ENCODE measurements at regions not wholly inside any gene's neighbourhood (a gene's known extent, or its start where the extent isn't known, plus 50 kb on each side); places are given as distances from the start of the nearest gene placed in this dataset.

DNA sequence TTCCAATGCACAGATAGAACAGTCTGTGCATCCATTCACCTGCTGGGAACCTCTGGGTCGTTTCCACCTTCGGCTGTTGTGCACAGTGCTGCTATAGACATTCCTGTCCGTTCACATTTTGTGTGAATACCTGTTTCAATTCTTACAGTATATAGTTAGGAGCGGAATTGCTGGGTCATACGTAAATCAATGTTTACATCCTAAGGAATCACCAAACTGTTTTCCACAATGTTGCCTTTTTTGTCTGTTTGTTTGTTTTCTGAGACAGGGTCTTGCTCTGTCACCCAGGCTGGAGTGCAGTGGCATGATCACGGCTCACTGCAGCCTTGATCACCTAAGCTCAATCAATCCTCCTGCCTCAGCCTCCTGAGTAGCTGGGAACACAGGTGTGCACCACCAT is 158.3 kb downstream of the CRYBB2 start:
- peaks cover 2% of the 10 kb centered on the region for H3K4me1 ChIP-seq (ENCODE audit: control insufficient read depth, insufficient read depth, low read length)
- no peak overlapping the region for H3K27ac ChIP-seq (ENCODE audit: insufficient read depth, low read depth, low read length, poor library complexity, severe bottlenecking)
- peaks cover 8% of the 10 kb centered on the region for H3K36me3 ChIP-seq (ENCODE audit: control insufficient read depth, insufficient read depth, low read length)
- no peaks in the 10 kb centered on the region for H3K27me3 ChIP-seq (ENCODE audit: control insufficient read depth, insufficient read depth, low read length, poor library complexity, severe bottlenecking)
- H3K4me3 ChIP-seq (ENCODE audit: insufficient read depth, low read depth, low read length) = no peak overlapping the region
- WGBS, 2 experiments = 93 to 94% methylated on average over 6 of the region's 6 CpGs
- no peaks in the 10 kb centered on the region for H3K9me3 ChIP-seq (ENCODE audit: control insufficient read depth, low read length)

DNA sequence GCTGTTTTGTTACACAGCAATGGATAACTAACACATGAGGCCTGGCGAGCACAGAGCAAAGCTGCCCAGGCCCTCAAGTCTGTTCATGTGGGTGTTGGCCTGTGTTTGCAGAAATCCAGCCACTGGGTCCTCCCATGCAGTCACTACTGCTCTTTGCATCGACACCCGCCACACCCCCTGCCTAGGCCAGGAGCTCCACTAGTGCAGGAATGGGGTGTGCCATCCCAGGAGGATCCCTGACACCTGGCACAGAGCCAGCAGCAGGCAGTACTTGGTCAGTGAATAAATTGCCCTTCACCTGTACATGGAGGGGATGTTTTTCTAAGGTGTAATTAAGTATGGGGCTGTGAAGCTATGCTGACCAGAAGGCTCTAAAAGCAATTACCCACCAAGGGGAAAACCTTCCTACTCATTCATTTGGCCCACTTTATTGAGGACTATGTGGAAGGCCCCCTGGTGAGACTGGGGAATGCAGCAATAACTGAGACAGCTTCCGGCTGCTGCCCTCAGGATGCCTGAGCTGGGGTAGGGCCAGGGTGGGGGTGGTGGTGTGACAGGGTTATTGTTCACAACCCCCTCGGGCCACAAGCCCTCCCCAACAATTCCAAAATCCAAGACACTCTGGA is 160.8 kb downstream of the CRYBB2 start:
- peaks cover 8% of the 10 kb centered on the region for H3K36me3 ChIP-seq (ENCODE audit: control insufficient read depth, insufficient read depth, low read length)
- H3K9me3 ChIP-seq (ENCODE audit: control insufficient read depth, low read length) = no peaks in the 10 kb centered on the region
- 90 to 96% methylated on average over 5 of the region's 5 CpGs for WGBS, 2 experiments
- H3K27ac ChIP-seq (ENCODE audit: insufficient read depth, low read depth, low read length, poor library complexity, severe bottlenecking) = no peak overlapping the region
- H3K27me3 ChIP-seq (ENCODE audit: control insufficient read depth, insufficient read depth, low read length, poor library complexity, severe bottlenecking) = no peaks in the 10 kb centered on the region
- H3K4me3 ChIP-seq (ENCODE audit: insufficient read depth, low read depth, low read length) = no peak overlapping the region
- peaks cover 19% of the 10 kb centered on the region for H3K4me1 ChIP-seq (ENCODE audit: control insufficient read depth, insufficient read depth, low read length)

DNA sequence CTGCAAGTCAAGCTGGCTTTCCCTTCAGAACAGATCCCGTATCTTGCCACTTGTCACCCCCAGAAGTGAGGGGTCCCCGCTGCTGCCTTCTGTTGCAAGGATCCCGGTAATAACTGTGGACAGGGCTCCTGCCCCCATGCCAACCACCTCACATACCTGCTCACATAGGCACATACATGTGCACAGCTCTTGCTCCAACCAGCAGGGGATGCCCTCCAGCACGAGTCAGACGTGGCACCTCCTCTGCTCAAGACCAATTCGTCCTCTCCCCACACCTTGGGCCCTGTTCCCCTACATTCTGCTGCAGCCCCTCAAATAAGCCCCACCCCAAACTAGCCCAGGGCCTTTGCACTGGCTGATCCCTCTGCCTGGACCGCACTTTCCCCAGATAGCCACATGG is 163.3 kb downstream of the CRYBB2 start:
- Histone ChIP-seq H3K27ac (ENCODE audit: insufficient read depth, low read depth, low read length, poor library complexity, severe bottlenecking) (no peak overlapping the region), H3K27me3 (ENCODE audit: control insufficient read depth, insufficient read depth, low read length, poor library complexity, severe bottlenecking) (no peaks in the 10 kb centered on the region), H3K36me3 (ENCODE audit: control insufficient read depth, insufficient read depth, low read length) (peaks cover 8% of the 10 kb centered on the region), H3K4me3 (ENCODE audit: insufficient read depth, low read depth, low read length) (no peak overlapping the region), H3K9me3 (ENCODE audit: control insufficient read depth, low read length) (no peaks in the 10 kb centered on the region), H3K4me1 (ENCODE audit: control insufficient read depth, insufficient read depth, low read length) (peaks cover 22% of the 10 kb centered on the region)
- 84 to 88% methylated on average over 7 of the region's 7 CpGs for WGBS, 2 experiments

DNA sequence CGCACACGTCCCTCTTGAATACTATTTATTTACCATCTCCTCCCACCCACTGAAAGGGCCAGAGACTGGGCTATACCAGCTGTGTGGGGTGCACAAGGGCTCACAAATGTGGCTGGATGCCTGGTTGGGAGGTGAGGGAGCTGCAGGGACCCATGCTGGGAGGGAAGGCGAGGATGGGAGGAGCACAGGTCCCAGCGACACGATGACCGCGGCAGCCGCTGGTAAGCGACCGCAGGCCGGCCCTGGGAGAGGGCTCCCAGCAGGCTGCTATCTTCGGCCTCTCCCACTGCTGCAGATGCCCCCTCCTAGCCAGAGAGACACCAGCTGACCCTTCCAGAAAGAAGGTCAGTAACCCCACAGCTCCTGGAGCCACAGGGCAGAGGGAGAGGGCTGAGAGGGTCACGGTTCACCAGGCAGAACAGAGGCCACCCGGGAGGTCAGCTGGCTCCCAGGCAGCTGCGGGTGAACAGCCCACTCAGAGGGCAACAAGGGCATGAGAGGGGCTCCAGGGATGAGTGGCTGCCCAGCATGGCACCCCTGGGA is 163.9 kb downstream of the CRYBB2 start:
- no peaks in the 10 kb centered on the region for H3K27me3 ChIP-seq (ENCODE audit: control insufficient read depth, insufficient read depth, low read length, poor library complexity, severe bottlenecking)
- H3K36me3 ChIP-seq (ENCODE audit: control insufficient read depth, insufficient read depth, low read length) = peaks cover 8% of the 10 kb centered on the region
- H3K27ac ChIP-seq (ENCODE audit: insufficient read depth, low read depth, low read length, poor library complexity, severe bottlenecking) = peak overlapping the region; percentile 16
- no peak overlapping the region for H3K4me3 ChIP-seq (ENCODE audit: insufficient read depth, low read depth, low read length)
- no peaks in the 10 kb centered on the region for H3K9me3 ChIP-seq (ENCODE audit: control insufficient read depth, low read length)
- WGBS, 2 experiments = 43 to 47% methylated on average over 15 of the region's 15 CpGs
- H3K4me1 ChIP-seq (ENCODE audit: control insufficient read depth, insufficient read depth, low read length) = peaks cover 22% of the 10 kb centered on the region

DNA sequence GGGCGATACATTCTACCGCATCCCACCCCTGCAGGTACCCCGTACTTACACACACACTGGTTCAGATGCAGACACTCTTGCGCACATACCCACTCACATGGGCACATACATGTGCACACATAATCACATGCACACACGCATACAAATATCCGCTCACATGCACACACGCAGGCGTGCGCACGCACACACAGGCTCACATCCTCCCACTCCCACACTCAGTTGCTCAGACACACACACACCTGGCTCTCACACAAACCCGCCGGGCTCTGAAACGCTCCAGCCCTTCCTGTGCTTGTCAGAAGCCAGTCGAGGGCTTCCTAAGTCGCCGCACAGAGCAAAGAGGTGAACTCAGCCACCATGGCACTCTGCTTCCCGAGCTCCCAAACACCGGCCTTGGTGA is 164.5 kb downstream of the CRYBB2 start:
- no peak overlapping the region for H3K4me3 ChIP-seq (ENCODE audit: insufficient read depth, low read depth, low read length)
- WGBS, 2 experiments = 90 to 91% methylated on average over 18 of the region's 18 CpGs
- no peaks in the 10 kb centered on the region for H3K9me3 ChIP-seq (ENCODE audit: control insufficient read depth, low read length)
- H3K36me3 ChIP-seq (ENCODE audit: control insufficient read depth, insufficient read depth, low read length) = peaks cover 8% of the 10 kb centered on the region
- peak overlapping the region; percentile 16 for H3K27ac ChIP-seq (ENCODE audit: insufficient read depth, low read depth, low read length, poor library complexity, severe bottlenecking)
- no peaks in the 10 kb centered on the region for H3K27me3 ChIP-seq (ENCODE audit: control insufficient read depth, insufficient read depth, low read length, poor library complexity, severe bottlenecking)
- peaks cover 27% of the 10 kb centered on the region for H3K4me1 ChIP-seq (ENCODE audit: control insufficient read depth, insufficient read depth, low read length)

DNA sequence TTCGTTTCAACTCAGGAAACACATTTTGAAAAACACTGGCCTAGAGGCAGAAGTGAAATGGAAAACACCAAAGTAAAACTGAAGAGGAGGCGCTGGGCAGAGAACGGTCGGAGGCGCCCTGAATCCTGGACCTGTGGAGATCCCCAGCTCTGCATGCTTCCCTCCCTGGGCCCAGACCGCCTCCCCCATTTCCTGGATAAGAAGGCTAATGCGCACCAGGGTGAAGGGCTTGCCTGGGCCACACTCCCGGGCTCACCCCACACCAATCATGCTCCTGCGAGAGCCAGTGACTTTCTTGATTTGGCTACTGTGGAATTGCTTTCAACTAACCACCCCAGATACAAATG is 167.1 kb downstream of the CRYBB2 start:
- H3K4me1 ChIP-seq (ENCODE audit: control insufficient read depth, insufficient read depth, low read length) = peaks cover 32% of the 10 kb centered on the region
- no peaks in the 10 kb centered on the region for H3K36me3 ChIP-seq (ENCODE audit: control insufficient read depth, insufficient read depth, low read length)
- H3K9me3 ChIP-seq (ENCODE audit: control insufficient read depth, low read length) = no peaks in the 10 kb centered on the region
- H3K27me3 ChIP-seq (ENCODE audit: control insufficient read depth, insufficient read depth, low read length, poor library complexity, severe bottlenecking) = no peaks in the 10 kb centered on the region
- H3K27ac ChIP-seq (ENCODE audit: insufficient read depth, low read depth, low read length, poor library complexity, severe bottlenecking) = no peak overlapping the region
- 82 to 83% methylated on average over 9 of the region's 9 CpGs for WGBS, 2 experiments
- H3K4me3 ChIP-seq (ENCODE audit: insufficient read depth, low read depth, low read length) = no peak overlapping the region

DNA sequence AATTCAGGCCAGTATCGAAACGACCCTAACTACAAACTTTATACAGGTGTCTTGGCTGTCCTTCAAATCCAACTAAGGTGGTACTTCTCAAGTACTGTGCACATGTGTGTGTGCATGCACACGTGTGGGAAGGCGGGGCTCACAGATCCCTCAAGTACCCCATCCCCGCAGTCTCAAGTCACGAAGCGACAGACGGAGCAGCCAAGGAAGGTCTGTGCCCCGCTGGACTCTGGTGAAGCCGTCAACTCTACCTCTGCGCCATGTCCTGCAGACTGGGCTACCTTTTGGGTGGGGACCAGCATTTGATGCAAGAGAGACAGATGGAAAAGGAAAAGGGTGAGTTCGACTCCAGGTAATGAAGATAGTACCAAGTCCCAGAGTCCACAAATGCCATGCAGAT is 169.0 kb downstream of the CRYBB2 start:
- no peak overlapping the region for H3K27ac ChIP-seq (ENCODE audit: insufficient read depth, low read depth, low read length, poor library complexity, severe bottlenecking)
- H3K27me3 ChIP-seq (ENCODE audit: control insufficient read depth, insufficient read depth, low read length, poor library complexity, severe bottlenecking) = no peaks in the 10 kb centered on the region
- H3K36me3 ChIP-seq (ENCODE audit: control insufficient read depth, insufficient read depth, low read length) = no peaks in the 10 kb centered on the region
- WGBS, 2 experiments = 95 to 97% methylated on average over 12 of the region's 12 CpGs
- no peak overlapping the region for H3K4me3 ChIP-seq (ENCODE audit: insufficient read depth, low read depth, low read length)
- H3K4me1 ChIP-seq (ENCODE audit: control insufficient read depth, insufficient read depth, low read length) = peaks cover 23% of the 10 kb centered on the region
- no peaks in the 10 kb centered on the region for H3K9me3 ChIP-seq (ENCODE audit: control insufficient read depth, low read length)

DNA sequence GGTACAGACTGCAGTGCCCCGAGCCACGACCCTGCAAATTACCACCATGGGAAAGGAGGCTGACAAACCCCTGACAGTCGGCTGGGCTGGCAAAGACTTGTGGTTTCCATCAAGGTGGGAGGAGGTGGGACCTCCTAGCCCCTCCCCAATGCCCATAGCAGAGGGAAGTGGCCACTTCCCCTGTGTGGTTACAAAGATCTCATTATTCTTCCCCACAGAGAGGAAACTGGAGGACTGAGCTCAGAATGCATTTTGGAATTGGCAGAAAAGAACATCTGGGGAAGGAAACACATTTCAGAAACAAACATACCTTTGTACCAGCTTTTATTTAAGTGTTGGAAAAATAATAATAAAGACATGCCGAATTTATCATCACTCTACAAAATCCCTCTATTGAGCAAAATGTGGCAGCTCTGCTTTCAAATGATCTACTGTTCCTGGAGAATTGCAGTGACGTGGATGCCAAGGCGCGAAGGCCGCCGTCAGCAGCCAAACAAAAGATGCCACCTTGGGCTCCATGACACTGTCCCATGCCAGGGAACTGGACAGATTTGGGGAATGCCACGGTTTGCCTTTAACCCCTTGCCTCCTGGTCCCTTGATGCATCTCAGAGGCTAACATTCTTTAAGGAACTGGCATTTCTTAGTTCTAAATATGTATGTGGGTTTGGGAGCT is 169.6 kb downstream of the CRYBB2 start:
- H3K4me1 ChIP-seq (ENCODE audit: control insufficient read depth, insufficient read depth, low read length) = peaks cover 17% of the 10 kb centered on the region
- H3K27ac ChIP-seq (ENCODE audit: insufficient read depth, low read depth, low read length, poor library complexity, severe bottlenecking) = no peak overlapping the region
- no peaks in the 10 kb centered on the region for H3K36me3 ChIP-seq (ENCODE audit: control insufficient read depth, insufficient read depth, low read length)
- WGBS, 2 experiments = 84 to 85% methylated on average over 10 of the region's 10 CpGs
- no peaks in the 10 kb centered on the region for H3K9me3 ChIP-seq (ENCODE audit: control insufficient read depth, low read length)
- H3K27me3 ChIP-seq (ENCODE audit: control insufficient read depth, insufficient read depth, low read length, poor library complexity, severe bottlenecking) = no peaks in the 10 kb centered on the region
- no peak overlapping the region for H3K4me3 ChIP-seq (ENCODE audit: insufficient read depth, low read depth, low read length)

DNA sequence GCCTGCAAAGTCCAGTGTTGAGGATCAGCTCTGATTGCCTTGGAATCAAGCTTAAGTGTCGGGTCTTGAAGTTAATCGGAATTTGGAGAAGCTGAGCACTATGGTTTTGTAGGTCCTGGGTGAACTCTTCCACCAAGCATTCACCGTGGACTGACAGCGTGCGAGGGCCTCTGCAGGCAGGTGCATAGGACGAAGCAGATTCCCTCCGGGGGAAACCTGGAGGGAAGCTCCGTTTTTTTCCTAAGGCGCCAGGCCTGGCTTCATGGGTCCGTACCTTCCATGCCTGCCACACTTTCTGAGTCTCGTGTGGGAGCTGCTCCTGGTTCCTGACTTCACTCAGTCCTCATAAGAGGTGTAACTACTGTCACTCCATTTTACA is 170.1 kb downstream of the CRYBB2 start:
- 89% methylated on average over 11 of the region's 11 CpGs for WGBS, 2 experiments
- Histone ChIP-seq H3K4me1 (ENCODE audit: control insufficient read depth, insufficient read depth, low read length) (peaks cover 13% of the 10 kb centered on the region), H3K4me3 (ENCODE audit: insufficient read depth, low read depth, low read length) (no peak overlapping the region), H3K27me3 (ENCODE audit: control insufficient read depth, insufficient read depth, low read length, poor library complexity, severe bottlenecking) (no peaks in the 10 kb centered on the region), H3K9me3 (ENCODE audit: control insufficient read depth, low read length) (no peaks in the 10 kb centered on the region), H3K36me3 (ENCODE audit: control insufficient read depth, insufficient read depth, low read length) (no peaks in the 10 kb centered on the region), H3K27ac (ENCODE audit: insufficient read depth, low read depth, low read length, poor library complexity, severe bottlenecking) (no peak overlapping the region)

DNA sequence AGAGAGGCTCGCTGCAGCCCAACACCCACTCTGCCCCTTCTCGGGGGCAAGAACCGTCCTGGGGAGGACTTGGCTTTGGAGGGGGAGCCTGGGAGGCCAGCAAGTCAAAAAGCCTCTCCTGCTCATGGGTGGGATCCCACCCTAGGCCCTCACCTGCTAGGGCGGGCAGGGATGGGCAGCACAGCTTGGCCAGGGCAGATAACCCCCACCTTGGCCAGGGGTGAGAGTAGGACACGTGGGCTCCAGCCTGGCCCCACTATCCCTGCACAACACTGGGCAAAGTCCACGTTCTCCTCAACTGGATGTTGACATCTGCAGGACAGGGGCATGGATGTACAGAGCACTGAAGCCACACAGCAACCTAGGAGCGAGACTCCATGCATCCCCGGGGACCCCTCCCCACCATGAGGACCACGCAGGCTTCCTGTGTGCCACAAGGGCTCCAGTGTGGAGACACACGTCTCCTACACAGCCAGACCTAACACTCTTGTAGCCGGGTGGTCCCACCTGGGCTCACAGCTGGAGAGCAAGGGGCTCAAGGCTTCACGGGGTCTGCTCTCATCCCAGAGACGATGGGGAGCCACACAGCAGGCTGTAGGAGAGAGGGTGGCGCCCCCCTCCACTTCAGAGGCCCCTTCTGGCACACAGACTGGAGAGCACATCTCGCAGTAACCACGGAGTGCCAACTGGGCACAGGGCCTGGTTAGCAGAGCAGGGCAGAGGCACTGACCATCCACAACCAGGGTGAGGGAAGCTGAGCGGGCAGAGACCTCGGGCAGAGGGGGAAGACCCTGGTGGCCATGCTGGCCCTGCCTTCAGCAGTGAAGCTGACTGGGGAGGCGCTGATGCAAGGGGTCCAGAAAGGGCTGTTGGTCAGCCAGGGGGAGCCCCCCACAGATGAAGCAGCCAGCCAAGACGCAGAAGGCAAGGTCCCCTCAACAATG is 171.1 kb downstream of the CRYBB2 start:
- no peak overlapping the region for H3K27ac ChIP-seq (ENCODE audit: insufficient read depth, low read depth, low read length, poor library complexity, severe bottlenecking)
- H3K27me3 ChIP-seq (ENCODE audit: control insufficient read depth, insufficient read depth, low read length, poor library complexity, severe bottlenecking) = no peaks in the 10 kb centered on the region
- no peaks in the 10 kb centered on the region for H3K36me3 ChIP-seq (ENCODE audit: control insufficient read depth, insufficient read depth, low read length)
- no peaks in the 10 kb centered on the region for H3K9me3 ChIP-seq (ENCODE audit: control insufficient read depth, low read length)
- WGBS, 2 experiments = 93 to 95% methylated on average over 20 of the region's 20 CpGs
- H3K4me1 ChIP-seq (ENCODE audit: control insufficient read depth, insufficient read depth, low read length) = peaks cover 13% of the 10 kb centered on the region
- no peak overlapping the region for H3K4me3 ChIP-seq (ENCODE audit: insufficient read depth, low read depth, low read length)
